Activated T-helper 1 cell treated with anti-CD3 and anti-CD28 coated beads, Interleukin-2, amount 50 U/mL, for 16 hours (primary cell): ENCODE measurements at regions not wholly inside any gene's neighbourhood (a gene's known extent, or its start where the extent isn't known, plus 50 kb on each side); places are given as distances from the start of the nearest gene placed in this dataset.
"Not testable (repeated sequence)": the region's sequence is repeated elsewhere in the genome, so short reads cannot be mapped to it uniquely, and the experiment has no call there.

Source experiments
- DNase-seq, 2 donors: peaks; one replicate each; pipeline ENCODE4 v3.0.0-alpha.2; 2020; ENCODE audit warnings: low read depth in 1 of 2, low spot score in 1 of 2

DNA sequence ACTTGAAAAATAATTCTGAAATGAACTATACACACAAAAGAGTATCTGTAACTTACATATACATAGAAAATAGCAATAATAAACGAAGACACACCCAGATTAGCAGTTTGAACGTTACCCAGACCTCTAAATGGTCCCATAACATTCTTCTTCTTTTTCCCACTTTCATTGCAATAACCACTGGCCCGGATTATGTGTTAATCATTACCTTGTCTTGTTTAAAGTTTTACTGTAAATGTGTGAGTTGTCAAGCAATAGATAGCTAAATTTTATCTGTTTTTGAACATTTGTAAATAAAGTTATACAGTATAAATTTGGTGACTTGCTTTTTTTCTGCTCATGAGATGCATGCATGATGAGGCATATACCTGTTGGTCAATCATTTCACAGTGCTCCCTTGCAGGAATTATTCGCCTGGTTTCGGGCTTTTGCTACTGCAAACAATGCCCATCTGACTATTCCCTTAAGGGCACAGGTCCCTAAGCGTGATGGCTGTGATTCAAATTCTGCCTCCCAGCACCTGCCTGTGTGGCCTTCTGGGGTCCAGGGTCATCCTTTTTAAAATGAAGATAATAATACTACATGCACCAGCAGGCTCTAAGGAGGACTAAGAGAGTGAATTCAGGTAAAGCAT, 66.1 kb downstream of the GADD45G start:
- DNase-seq = no peak

GRCh38 chr9:89674667-89675057, 69.8 kb downstream of the GADD45G start:
- no peak for DNase-seq

GRCh38 chr9:89675058-89675742, 70.4 kb downstream of the GADD45G start:
- DNase-seq = no peak

DNA sequence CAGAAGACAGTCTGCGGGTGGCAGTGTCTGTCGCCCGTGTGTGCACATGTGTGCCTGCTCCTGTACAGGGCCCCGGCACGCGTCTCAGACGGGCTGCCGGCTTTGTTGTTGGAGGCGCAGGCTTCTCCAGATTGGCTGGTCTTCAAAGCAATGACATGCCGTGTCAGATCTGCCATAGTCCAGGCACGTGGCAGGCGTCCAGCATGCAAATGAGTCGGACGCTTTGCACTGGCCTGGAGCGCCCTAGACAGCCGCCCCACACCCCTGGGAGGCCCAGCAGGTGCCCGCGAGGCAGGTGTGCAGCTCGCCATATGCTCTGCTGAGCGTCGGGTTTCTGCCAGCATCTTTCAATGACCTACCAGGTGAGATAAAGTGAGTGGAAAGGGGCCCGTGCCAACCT, 71.5 kb downstream of the GADD45G start:
- DNase-seq = no peak

DNA sequence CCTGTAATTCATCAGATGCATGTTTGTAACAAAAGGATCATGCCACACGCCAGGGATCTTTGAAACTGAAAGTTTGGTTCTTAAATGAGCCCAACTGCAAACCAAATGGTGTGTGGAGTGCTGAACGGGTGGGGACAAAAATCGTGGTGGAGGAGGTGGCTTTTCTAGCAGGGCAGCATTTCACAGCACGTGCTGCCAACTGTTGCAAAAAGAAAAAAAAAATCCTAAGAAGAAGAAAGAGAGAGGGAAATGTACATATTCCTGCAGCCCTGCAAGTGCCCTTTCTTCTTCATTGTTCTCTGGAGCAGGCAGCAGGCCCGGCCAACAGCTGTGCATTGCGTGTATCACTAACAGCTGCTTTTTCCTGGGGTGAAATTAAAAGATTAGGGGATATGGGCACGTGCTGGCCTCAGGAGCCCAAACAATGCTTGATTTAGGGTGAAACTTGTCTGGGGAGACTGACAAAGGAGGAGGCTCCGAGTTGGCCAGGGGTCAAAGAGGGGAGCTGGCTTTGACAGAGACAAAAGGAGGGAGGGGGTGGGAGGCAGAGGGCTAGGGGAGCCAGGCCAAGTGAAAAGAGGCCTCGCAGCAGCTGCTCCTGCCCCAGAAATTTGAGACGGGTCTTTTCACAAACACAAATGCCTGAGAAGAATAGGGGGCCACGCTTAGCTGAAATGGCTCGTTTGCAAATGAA, 73.0 kb downstream of the GADD45G start:
- DNase-seq = no peak

DNA sequence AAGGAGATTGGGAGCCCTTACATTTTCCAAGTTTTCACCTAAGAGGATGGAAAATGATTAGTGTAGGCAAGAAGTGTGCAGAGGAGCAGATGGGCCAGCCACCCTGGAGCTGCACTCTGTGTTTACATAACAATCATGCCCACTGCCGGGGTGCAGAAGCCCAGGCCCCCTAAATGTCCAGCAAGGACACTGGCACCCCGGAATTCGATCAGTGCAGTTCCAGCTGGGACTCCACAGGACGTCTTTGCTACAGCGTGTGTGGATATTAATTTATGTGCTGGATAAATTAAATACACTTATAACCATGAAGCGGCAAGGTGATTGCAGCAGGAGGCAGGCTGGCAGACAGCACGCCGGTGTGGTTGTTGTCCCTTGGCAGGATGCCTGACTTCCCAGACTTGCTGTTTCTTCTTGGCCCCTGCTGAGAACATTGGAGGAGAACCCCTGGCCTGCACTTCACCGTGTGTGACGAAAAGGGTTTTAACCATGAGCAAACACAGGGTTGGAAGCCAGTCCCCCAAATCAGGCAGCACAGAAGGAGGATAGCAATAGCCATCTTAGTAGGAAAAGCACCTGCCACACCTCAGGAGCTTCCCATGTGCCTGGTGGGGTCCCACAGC, 73.7 kb downstream of the GADD45G start:
- DNase-seq = no peak

DNA sequence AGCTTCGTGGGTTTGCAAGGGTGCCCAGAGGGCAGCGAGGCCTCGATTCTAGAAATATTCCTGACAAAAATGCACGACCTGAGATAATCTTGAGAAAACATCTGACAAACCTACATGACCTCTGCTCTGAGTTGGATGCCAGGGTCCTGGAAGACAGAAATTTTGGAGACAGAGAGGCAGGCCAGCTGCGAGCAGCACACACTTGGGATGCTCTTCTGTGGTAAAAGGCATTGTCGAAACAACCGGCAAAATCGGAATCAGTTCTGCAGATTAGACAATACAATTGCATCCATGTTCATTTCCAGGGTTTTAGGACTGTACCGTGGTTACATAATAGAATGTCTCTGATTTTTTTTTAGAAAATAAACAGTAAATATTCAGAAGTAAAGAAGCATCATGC, 74.2 kb downstream of the GADD45G start:
- DNase-seq = no peak

GRCh38 chr9:89679581-89679980, 74.8 kb downstream of the GADD45G start:
- DNase-seq = no peak

DNA sequence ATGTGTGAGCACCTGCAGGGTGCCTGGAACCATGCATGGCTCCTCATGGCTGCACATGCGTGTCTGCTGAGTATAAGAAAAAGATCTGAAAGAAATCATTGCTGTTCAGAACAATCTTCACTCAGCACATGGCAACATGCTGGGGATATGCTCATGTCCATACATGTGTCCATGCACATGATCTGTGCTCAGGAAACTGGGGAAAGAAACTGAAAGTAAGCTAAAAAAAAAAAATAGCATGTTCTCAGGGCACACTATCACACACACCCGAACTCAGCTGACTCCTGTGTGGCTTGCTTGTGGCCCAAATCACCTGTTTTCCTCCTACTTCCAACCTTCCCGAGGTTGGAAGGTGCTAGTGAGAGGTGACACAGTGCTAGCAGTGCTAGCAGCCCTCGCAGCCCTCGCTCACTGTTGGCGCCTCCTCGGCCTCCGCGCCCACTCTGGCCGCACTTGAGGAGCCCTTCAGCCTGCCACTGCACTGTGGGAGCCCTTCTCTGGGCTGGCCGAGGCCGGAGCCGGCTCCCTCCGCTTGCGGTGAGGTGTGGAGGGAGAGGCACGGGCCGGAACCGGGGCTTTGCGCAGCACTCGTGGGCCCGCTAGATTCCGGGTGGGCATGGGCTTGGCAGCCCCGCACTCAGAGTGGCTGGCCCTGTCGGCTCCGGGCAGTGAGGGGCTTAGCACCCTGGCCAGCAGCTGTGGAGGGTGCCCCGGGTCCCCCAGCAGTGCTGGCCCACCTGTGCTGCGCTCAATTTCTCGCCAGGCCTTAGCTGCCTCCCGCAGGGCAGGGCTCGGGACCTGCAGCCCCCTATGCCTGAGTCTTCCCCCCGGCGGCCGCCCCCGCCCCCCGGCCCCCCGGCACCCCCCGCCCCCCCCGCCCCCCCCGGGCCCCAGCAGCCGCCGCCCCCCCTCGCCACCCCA, 76.0 kb downstream of the GADD45G start:
- no peak for DNase-seq

GRCh38 chr9:89681468-89681859, 76.7 kb downstream of the GADD45G start:
- DNase-seq = not testable (repeated sequence)

DNA sequence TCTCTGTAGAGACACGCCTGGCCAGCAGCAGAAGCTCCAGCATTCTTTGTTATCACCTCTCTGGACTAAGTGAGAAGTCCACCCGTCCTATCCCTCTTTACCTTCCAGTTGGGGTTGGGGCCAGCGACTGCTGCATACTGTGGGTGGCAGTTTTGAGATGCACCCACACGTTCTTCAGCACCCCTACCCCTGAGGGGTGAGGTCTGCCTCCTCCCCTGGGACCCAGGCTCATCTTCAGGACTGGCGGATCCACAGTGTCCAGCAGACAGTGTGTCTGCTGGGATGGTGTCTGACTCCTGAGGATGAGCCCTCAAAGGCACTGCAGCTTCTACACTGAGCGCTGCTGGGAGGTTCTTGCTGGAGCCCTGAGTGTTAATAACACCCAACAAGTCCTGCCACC, 78.8 kb downstream of the GADD45G start:
- no peak for DNase-seq

GRCh38 chr9:89684218-89684617, 79.4 kb downstream of the GADD45G start:
- no peak for DNase-seq

- no peak for DNase-seq
Measured at GRCh38 chr9:89684912-89685636, 80.3 kb downstream of the GADD45G start.

DNA sequence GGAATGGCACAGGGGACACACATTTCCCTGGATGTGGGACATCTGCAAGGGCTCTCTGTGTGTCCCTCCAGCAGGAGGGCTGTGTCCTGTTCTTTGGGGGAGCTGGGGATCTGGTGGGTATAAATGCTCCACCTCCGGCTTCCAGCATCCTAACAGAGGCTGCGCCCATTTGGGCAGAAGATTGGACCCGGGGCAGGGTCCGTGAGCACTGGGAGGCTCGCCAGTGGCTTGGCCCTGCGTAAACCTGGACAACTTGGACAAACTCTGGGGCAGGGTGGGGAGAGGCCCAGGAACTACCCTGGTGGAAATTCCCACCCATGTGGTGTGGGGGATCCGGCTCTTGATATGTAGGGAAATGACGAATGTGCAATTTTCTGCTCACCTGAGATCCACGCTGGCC, 80.9 kb downstream of the GADD45G start:
- no peak for DNase-seq

DNA sequence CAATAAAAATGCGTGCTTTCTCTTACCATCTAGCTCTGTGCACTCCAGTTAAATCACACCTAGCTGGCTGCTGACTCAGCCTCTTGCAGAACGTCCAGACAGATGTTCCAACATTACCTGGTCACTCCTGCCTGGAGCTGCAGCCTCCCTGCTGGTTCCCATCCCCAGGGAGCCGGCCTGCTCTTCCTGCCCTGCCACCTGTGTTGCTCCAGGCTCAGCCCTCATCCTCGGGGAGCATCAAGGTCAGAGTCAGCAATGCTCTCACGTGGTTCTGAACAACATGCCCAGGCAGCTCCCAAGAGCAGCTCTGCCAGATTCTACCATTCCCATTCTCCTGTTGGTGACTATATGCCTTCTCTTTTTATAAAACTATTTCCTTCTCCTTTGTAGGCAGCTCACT, 81.3 kb downstream of the GADD45G start:
- DNase-seq = no peak

GRCh38 chr9:89686621-89687020, 81.8 kb downstream of the GADD45G start:
- no peak for DNase-seq

DNA sequence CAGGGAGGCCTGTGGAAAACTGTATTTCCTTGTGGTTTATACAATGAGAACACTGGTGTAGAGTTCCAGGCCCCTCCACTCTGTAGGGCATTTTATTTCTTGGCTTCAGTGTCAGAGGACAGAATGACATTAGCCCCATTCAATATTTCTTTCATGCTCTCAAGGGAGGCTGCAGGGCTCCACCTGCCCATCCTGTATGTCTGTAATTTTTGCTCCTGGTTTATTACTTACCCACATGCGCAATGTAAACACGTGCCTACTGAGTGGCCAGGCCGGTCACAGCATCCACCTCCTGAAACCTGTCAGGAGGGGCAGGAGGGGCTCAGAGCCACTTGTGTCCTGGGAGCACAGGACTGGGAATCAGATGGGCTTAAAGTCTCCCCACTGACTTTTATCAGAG, 82.4 kb downstream of the GADD45G start:
- no peak for DNase-seq

GRCh38 chr9:89687848-89688247, 83.0 kb downstream of the GADD45G start:
- no peak for DNase-seq

DNA sequence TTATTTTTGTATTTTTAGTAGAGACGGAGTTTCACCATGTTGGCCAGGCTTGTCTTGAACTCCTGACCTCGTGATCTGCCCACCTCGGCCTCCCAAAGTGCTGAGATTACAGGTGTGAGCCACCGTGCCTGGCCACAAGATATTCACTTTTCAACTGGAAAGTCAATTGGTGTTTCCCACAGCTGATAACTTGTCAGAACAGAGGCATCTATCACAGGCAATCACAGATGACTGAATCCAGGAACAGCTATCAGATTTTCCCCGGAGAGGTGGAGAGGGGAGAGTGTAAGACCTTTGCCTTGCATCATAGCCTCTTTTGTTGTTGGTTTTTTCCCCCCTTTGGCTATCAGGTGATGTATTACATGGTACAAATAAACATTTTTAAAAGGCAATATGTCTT, 84.5 kb downstream of the GADD45G start:
- not testable (repeated sequence) for DNase-seq

DNA sequence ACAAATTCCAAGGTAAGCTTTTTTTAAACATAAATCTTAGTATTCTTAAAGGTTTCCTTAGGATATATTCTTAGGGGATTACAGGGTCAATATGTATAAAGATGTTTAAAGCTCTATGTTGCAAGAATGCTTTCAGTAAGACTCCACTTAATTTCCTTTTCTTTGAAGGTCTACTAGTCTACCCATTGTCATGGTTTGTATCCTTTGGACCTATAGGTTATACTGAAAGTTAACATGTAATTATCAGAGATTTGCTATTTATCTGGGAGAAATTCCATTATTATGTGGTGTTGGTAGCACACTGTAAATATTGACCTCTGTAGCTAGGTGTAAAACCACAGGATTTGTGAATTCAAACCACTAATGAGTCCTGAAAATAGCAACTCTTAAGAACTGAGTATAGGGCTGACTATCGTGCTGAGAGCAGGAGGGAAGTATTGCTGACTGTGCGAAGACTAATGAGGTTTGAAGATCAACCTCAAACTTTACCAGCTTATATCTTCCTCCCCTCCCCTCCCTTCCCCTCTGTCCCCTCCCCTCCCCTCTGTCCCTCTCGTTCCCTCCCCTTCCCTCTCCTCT, 85.6 kb downstream of the GADD45G start:
- DNase-seq = no peak
